Inferior parietal cortex (tissue), 1 donor: ENCODE measurements at regions not wholly inside any gene's neighbourhood (a gene's known extent, or its start where the extent isn't known, plus 50 kb on each side); places are given as distances from the start of the nearest gene placed in this dataset.

Experiments used
- DNase-seq: peaks from one replicate; pipeline ENCODE4 v3.0.0-alpha.2; 2016; ENCODE audit errors: extremely low spot score

GRCh38 chr2:128686881-128687555 lies 368.4 kb upstream of the HS6ST1 start:
- DNase-seq = no peak

GRCh38 chr2:128687565-128687964 lies 368.9 kb upstream of the HS6ST1 start:
- no peak for DNase-seq

GRCh38 chr2:128689971-128690370 lies 371.3 kb upstream of the HS6ST1 start:
- DNase-seq = no peak

- no peak for DNase-seq
Observed at GRCh38 chr2:128690431-128690830, 371.8 kb upstream of the HS6ST1 start.

- DNase-seq = no peak
Observed at GRCh38 chr2:128690869-128691268, 372.2 kb upstream of the HS6ST1 start.

- DNase-seq = no peak
Observed at GRCh38 chr2:128691526-128691925, 372.9 kb upstream of the HS6ST1 start.

- DNase-seq = no peak
Observed at GRCh38 chr2:128692895-128693742, 374.5 kb upstream of the HS6ST1 start.

- no peak for DNase-seq
Observed at GRCh38 chr2:128693743-128694029, 375.0 kb upstream of the HS6ST1 start.

GRCh38 chr2:128695646-128696220 lies 377.1 kb upstream of the HS6ST1 start:
- DNase-seq = peak; percentile 76

DNA sequence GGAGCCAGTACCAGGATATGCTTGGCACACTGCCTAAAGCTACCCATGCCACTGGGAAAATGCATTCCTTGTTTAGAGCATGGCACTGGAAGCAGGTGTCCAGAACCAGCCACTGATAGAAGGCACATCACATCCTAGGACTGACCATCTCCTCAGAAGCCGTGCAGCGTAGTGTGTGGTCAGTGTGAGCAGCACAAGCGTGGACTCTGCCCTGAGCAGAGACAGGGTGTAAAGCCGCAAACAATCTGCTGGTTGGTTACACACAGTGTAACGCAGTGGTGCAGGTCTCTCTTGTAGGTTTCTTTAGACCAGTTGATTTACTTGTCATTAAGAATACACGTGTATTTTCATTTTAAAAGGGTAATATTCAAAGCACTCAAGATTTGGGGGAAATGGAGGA lies 377.8 kb upstream of the HS6ST1 start:
- no peak for DNase-seq

DNA sequence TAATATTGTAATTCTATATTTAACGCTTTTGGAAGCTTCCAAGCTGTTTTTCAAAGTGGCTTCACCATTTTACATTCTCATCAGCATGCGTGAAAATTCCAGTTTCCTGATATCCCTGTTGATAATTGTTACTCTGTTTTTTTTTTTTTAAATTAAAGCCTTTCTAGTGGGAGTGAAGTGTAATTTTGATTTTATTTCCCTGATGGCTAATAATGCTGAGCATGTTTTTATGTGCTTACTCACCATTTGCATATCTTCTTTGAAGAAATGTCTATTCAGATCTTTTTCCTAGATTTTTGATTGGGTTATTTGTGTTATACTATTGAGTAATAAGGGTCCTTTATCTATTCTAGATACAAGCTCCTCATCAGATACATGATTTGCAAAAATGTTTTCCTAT lies 382.8 kb upstream of the HS6ST1 start:
- DNase-seq = no peak

DNA sequence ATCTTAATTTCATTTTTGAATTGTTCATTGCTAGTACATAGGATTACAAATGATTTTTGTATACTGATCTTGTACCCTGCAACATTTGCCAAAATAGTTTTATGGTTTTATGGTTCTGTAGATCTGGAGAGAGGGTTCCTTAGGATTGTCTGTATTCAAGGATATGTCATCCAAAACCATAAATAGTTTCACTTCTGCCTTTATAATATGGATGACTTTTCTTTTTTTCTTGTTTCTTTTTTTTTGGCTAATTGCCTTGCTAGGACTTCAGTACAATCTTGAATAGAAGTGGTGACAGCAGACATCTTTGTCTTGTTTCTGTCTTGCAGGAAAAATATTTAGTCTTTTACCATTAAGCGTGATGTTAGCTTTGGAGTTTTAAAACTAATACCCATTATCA lies 383.9 kb upstream of the HS6ST1 start:
- DNase-seq = no peak

DNA sequence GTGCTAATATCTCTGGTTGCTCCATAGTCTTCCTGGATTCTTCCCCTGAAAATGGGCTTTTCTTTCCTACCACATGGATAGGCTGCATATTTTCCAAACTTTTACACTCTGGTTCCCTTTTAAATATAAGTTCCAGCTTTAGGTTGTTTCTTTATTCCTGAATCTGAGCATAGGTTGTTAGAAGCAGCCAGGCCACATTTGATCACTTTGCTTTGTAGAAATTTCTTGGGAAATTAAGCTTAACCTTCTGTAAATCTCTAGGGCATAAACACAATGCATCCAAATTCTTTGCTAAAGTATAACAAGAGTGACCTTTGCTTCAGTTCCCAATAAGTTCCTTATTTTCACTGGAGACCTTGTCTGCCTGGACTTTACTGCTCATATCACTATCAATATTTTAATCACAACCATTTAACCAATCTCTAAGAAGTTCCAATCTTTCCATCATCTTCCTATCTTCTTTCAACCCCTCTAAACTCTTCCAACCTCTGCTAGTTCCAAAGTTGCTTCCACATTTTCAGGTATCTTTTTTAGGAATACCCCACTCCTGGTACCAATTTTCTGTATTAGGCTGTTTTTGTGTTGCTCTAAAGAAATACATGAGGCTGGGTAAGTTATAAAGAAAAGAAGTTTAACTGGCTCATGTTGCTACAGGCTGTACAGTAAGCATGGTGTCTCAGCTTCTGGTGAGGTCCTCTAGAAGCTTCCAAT lies 389.6 kb upstream of the HS6ST1 start:
- no peak for DNase-seq

GRCh38 chr2:128710242-128710641 lies 391.6 kb upstream of the HS6ST1 start:
- no peak for DNase-seq

- no peak for DNase-seq
Observed at GRCh38 chr2:128710729-128711128, 392.1 kb upstream of the HS6ST1 start.

GRCh38 chr2:128714285-128714684 lies 395.6 kb upstream of the HS6ST1 start:
- DNase-seq = no peak

DNA sequence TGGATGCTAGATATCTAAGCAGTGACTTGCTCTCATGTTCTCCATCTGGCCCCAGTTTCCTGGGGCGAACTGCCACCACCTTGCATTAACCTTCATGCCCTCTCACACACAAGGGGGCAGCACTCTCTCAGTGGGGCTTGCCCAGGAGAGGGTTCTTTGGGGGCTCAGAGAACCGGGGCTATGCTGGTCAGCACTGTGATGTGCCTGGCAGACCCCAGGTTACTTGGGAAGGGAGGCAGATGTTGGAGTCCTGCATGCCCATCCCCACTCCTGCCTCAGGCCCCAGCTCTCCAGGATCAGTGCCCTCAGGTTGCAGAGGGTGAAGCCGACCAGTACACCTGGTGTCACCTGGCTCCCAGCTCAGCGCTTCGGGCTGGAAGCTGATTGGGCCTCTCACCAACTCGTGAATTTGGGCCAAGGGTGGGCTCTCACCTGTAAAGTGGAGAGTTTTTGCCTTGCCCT lies 396.2 kb upstream of the HS6ST1 start:
- no peak for DNase-seq

DNA sequence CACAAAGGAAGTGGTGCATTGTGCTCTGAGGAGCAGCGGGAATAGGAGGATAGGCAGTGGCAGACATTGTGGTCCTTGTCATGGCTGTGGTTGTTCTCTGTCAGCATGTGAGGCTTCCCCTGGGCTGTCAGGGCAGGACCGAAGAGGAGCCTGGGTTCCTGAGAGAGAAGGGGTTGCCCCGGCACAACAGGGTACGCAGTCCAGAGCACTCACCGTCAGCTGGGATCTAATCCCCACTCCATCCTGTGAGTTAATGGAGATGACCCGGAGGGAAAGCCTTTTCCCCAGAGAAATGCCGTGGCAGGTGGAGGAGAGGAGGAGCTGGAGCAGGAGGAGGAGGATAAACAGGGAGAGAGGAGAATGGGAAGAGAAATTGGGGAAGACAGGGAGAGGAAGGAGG lies 396.7 kb upstream of the HS6ST1 start:
- no peak for DNase-seq

DNA sequence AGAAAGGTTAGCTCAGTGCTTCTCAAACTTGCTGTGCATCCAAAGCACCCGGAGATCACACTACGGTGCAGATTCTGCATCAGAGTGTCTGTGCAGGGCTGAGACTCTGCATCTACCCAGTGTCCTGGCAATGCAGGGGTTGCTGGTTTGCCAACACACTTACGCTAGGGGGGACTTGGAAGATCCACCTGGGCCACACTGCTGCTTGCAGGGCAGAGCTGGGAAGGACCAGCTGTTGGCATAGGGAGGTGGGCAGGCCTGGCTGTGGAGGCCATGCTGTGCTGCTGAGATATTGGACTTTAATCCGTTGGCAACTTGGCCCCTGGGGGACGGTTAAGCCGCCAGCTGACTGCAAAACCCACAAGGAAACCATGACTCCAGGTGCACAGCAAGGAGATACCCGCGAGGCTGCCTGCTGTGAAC lies 397.6 kb upstream of the HS6ST1 start:
- DNase-seq = no peak

DNA sequence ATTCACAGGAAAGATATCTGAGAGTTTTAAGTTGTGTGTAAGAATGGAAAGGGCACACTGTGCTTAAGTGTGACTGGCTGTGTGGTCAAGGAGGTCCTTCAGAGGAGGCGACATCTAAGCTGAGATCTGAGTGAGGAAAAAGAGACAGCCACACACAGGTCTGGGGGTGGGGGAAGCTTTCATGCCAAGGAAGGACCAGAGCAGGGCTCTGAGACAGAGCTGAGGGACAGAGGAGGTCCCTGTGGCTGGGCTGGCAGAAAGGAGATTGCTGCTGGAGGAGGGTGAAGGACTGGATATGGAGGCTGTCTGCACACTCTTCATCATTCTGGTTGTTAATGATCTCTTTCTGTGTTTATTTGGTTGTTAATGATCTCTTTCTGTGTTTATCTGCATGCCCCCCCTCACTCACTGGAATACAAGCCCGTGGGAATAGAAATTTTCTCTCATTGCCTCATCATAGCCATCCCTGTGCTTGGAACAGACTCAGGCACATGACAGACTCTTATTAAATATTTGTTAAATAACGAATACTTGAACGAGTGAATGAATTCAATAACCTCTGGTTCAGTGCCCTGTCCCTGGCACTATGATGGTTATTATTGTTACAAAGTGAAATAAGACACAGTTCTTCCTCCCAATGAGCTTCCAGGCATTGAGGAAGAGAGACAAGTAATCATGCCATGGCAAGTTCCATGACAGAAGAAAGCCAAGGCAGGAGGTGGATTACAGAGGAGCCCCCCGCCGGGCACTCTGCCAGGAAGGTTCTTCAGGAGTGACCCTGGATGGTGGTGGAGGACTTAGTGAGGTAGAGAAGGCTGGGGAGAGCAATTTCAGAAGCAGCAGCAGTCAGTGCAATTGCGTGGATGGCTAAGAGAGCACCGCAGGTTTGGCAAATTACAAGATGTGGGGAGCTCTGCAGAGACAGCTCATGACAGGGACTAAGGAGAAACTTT lies 399.4 kb upstream of the HS6ST1 start:
- DNase-seq = no peak
